Mesendoderm (in vitro differentiated cells): ENCODE measurements at regions not wholly inside any gene's neighbourhood (a gene's known extent, or its start where the extent isn't known, plus 50 kb on each side); places are given as distances from the start of the nearest gene placed in this dataset.

Experiments used
- DNase-seq: peaks from one replicate; pipeline ENCODE4 v3.0.0; 2013
- H2AK5ac ChIP-seq: 2 replicates; pipeline ENCODE4 v1.6.1; 2013; ENCODE audit warnings: low read length, inconsistent platforms
- H2BK120ac ChIP-seq: 2 replicates; pipeline ENCODE4 v1.6.1; 2013; ENCODE audit warnings: low read depth, mild to moderate bottlenecking, low read length, moderate library complexity, mixed read lengths
- H2BK15ac ChIP-seq: replicated peaks from 2 replicates; pipeline ENCODE4 v1.6.1; 2013; ENCODE audit warnings: low read depth, mild to moderate bottlenecking, moderate library complexity
- H2BK5ac ChIP-seq: 2 replicates; pipeline ENCODE4 v1.6.1; 2013; ENCODE audit warnings: low read length, inconsistent platforms
- H3K18ac ChIP-seq: 2 replicates; pipeline ENCODE4 v1.6.1; 2013; ENCODE audit warnings: mild to moderate bottlenecking, low read length, mixed read lengths
- H3K23ac ChIP-seq: one replicate; pipeline ENCODE4 v1.6.1; 2013; ENCODE audit warnings: low read length
- H3K27ac ChIP-seq: 2 replicates; pipeline ENCODE4 v1.5.1; 2013; ENCODE audit warnings: low read depth, mild to moderate bottlenecking, inconsistent platforms, low read length, moderate library complexity
- H3K27me3 ChIP-seq: 2 replicates; pipeline ENCODE4 v1.6.1; 2013; ENCODE audit warnings: low read length, control low read depth, mild to moderate bottlenecking, inconsistent platforms; ENCODE audit not compliant: insufficient read depth, poor library complexity
- H3K36me3 ChIP-seq: 2 replicates; pipeline ENCODE4 v1.6.1; 2013; ENCODE audit warnings: low read length, inconsistent platforms; ENCODE audit not compliant: control insufficient read depth, insufficient read depth
- H3K4ac ChIP-seq: one replicate; pipeline ENCODE4 v1.6.1; 2013; ENCODE audit warnings: low read depth, mild to moderate bottlenecking, low read length, moderate library complexity
- H3K4me1 ChIP-seq: 2 replicates; pipeline ENCODE4 v1.6.1; 2013; ENCODE audit warnings: low read depth, low read length, inconsistent platforms; ENCODE audit not compliant: control insufficient read depth
- H3K4me2 ChIP-seq: 2 replicates; pipeline ENCODE4 v1.6.1; 2013; ENCODE audit warnings: low read length
- H3K4me3 ChIP-seq: 2 replicates; pipeline ENCODE4 v1.5.1; 2013; ENCODE audit warnings: mild to moderate bottlenecking, low read length
- H3K56ac ChIP-seq: one replicate; pipeline ENCODE4 v1.6.1; 2013; ENCODE audit warnings: low read length
- H3K79me1 ChIP-seq: 2 replicates; pipeline ENCODE4 v1.6.1; 2013; ENCODE audit warnings: low read length, inconsistent platforms
- H3K79me2 ChIP-seq: 2 replicates; pipeline ENCODE4 v1.6.1; 2013; ENCODE audit warnings: mild to moderate bottlenecking, low read length; ENCODE audit not compliant: control insufficient read depth, insufficient read depth
- H3K9ac ChIP-seq: 2 replicates; pipeline ENCODE4 v1.6.1; 2013; ENCODE audit warnings: low read length, inconsistent platforms
- H4K5ac ChIP-seq: one replicate; pipeline ENCODE4 v1.6.1; 2013; ENCODE audit warnings: low read length
- H4K8ac ChIP-seq: one replicate; pipeline ENCODE4 v1.6.1; 2013; ENCODE audit warnings: low read depth, mild to moderate bottlenecking, control low read depth, low read length, moderate library complexity
- WGBS: extraction: QIAGEN DNeasy Blood & Tissue Kit; methylation state at CpG from one replicate; pipeline ENCODE4 v1.1.7; 2013; ENCODE audit warnings: low lambda C conversion rate, missing lambda C conversion rate; ENCODE audit not compliant: insufficient coverage; ENCODE audit errors: extremely low coverage; 5-methylcytosine and 5-hydroxymethylcytosine counted together

- no peaks in the 10 kb centered on the region for H3K27me3 ChIP-seq
- H3K4me2 ChIP-seq: no peak overlapping the region
- no peak overlapping the region for H3K4me3 ChIP-seq
- no peak overlapping the region for H4K5ac ChIP-seq
- no peak overlapping the region for H2BK15ac ChIP-seq
- H2BK120ac ChIP-seq: no peak overlapping the region
- no peaks in the 10 kb centered on the region for H3K79me1 ChIP-seq
- H2BK5ac ChIP-seq: no peak overlapping the region
- H2AK5ac ChIP-seq: no peak overlapping the region
- WGBS: no CpG with 5 or more reads among the region's 24 CpGs
- no peak overlapping the region for H3K27ac ChIP-seq
- H3K79me2 ChIP-seq: no peaks in the 10 kb centered on the region
- H3K36me3 ChIP-seq: no peaks in the 10 kb centered on the region
- H3K4me1 ChIP-seq: no peaks in the 10 kb centered on the region
- DNase-seq: no peak
- H3K4ac ChIP-seq: no peak overlapping the region
- H4K8ac ChIP-seq: no peak overlapping the region
- H3K56ac ChIP-seq: no peak overlapping the region
- H3K23ac ChIP-seq: no peak overlapping the region
- H3K9ac ChIP-seq: no peak overlapping the region
- H3K18ac ChIP-seq: no peak overlapping the region
Measured at GRCh38 chr9:134551644-134552348, 89.8 kb upstream of the COL5A1 start.

GRCh38 chr9:134552349-134552990 lies 89.1 kb upstream of the COL5A1 start:
- Histone ChIP-seq H3K79me2 (no peaks in the 10 kb centered on the region), H3K4me1 (no peaks in the 10 kb centered on the region), H3K4me3 (no peak overlapping the region), H3K9ac (no peak overlapping the region), H2BK15ac (no peak overlapping the region), H3K4me2 (no peak overlapping the region), H3K27ac (no peak overlapping the region), H2BK5ac (no peak overlapping the region), H3K23ac (no peak overlapping the region), H3K18ac (no peak overlapping the region), H3K79me1 (no peaks in the 10 kb centered on the region), H2BK120ac (no peak overlapping the region), H2AK5ac (no peak overlapping the region), H3K27me3 (no peaks in the 10 kb centered on the region), H4K5ac (no peak overlapping the region), H3K56ac (no peak overlapping the region), H4K8ac (no peak overlapping the region), H3K36me3 (no peaks in the 10 kb centered on the region), H3K4ac (no peak overlapping the region)
- WGBS: no CpG with 5 or more reads among the region's 9 CpGs
- no peak for DNase-seq

GRCh38 chr9:134553061-134553891 lies 88.3 kb upstream of the COL5A1 start:
- no peak overlapping the region for H3K4ac ChIP-seq
- H3K27ac ChIP-seq: no peak overlapping the region
- H3K9ac ChIP-seq: no peak overlapping the region
- no peak overlapping the region for H2AK5ac ChIP-seq
- H2BK5ac ChIP-seq: no peak overlapping the region
- H4K8ac ChIP-seq: no peak overlapping the region
- no peak overlapping the region for H3K4me3 ChIP-seq
- H3K56ac ChIP-seq: no peak overlapping the region
- no peaks in the 10 kb centered on the region for H3K79me2 ChIP-seq
- H3K36me3 ChIP-seq: no peaks in the 10 kb centered on the region
- no CpG with 5 or more reads among the region's 26 CpGs for WGBS
- no peak overlapping the region for H3K4me2 ChIP-seq
- H3K27me3 ChIP-seq: no peaks in the 10 kb centered on the region
- no peaks in the 10 kb centered on the region for H3K79me1 ChIP-seq
- DNase-seq: no peak
- no peaks in the 10 kb centered on the region for H3K4me1 ChIP-seq
- H4K5ac ChIP-seq: no peak overlapping the region
- H2BK120ac ChIP-seq: no peak overlapping the region
- no peak overlapping the region for H3K18ac ChIP-seq
- no peak overlapping the region for H2BK15ac ChIP-seq
- no peak overlapping the region for H3K23ac ChIP-seq

- Histone ChIP-seq H2BK5ac (no peak overlapping the region), H3K36me3 (no peaks in the 10 kb centered on the region), H3K79me1 (no peaks in the 10 kb centered on the region), H3K18ac (no peak overlapping the region), H3K27ac (no peak overlapping the region), H2BK15ac (no peak overlapping the region), H3K56ac (no peak overlapping the region), H2AK5ac (no peak overlapping the region), H3K27me3 (no peaks in the 10 kb centered on the region), H3K9ac (no peak overlapping the region), H3K4me3 (no peak overlapping the region), H2BK120ac (no peak overlapping the region), H3K4me1 (no peaks in the 10 kb centered on the region), H3K4me2 (no peak overlapping the region), H4K5ac (no peak overlapping the region), H3K79me2 (no peaks in the 10 kb centered on the region), H3K23ac (no peak overlapping the region), H3K4ac (no peak overlapping the region), H4K8ac (no peak overlapping the region)
- whole genome bisulfite sequencing: no CpG with 5 or more reads among the region's 10 CpGs
- no peak for DNase-seq
Measured at GRCh38 chr9:134553996-134554372, 87.6 kb upstream of the COL5A1 start.

GRCh38 chr9:134554373-134555093 lies 87.1 kb upstream of the COL5A1 start:
- Histone ChIP-seq H3K4me2 (no peak overlapping the region), H3K4ac (no peak overlapping the region), H2BK120ac (no peak overlapping the region), H3K79me1 (no peaks in the 10 kb centered on the region), H4K8ac (no peak overlapping the region), H3K4me1 (no peaks in the 10 kb centered on the region), H2BK5ac (no peak overlapping the region), H2BK15ac (no peak overlapping the region), H3K27ac (no peak overlapping the region), H3K36me3 (no peaks in the 10 kb centered on the region), H3K9ac (no peak overlapping the region), H3K56ac (no peak overlapping the region), H2AK5ac (no peak overlapping the region), H4K5ac (no peak overlapping the region), H3K18ac (no peak overlapping the region), H3K23ac (no peak overlapping the region), H3K27me3 (no peaks in the 10 kb centered on the region), H3K4me3 (no peak overlapping the region), H3K79me2 (no peaks in the 10 kb centered on the region)
- DNase-seq: no peak
- WGBS: no CpG with 5 or more reads among the region's 22 CpGs
